T-helper 17 cell (primary cell): ENCODE measurements at regions not wholly inside any gene's neighbourhood (a gene's known extent, or its start where the extent isn't known, plus 50 kb on each side); places are given as distances from the start of the nearest gene placed in this dataset.
A peak's percentile ranks its signal among the peaks of the same experiment; 100 is the strongest.
"Not testable (repeated sequence)": the region's sequence is repeated elsewhere in the genome, so short reads cannot be mapped to it uniquely, and the experiment has no call there.

ENCODE experiments used
- ATAC-seq: fragments of 150-1000 bp; cut with Tn5 transposase; 2 replicates; pipeline ENCODE4 v1.10.0; 2021; ENCODE audit warnings: mild to moderate bottlenecking, moderate library complexity
- DNase-seq, 3 donors: peaks; one replicate each; pipeline versions ENCODE4 v3.0.0 to v3.0.0-alpha.2; 2020 to 2021
- H3K9me3 ChIP-seq: one replicate; pipeline ENCODE4 v1.7.0; 2013; ENCODE audit warnings: low read length, mild to moderate bottlenecking; ENCODE audit not compliant: control insufficient read depth, poor library complexity, severe bottlenecking
- H3K27ac Mint-ChIP-seq: one replicate; pipeline ENCODE4 v1.8.0; 2022; ENCODE audit warnings: mild to moderate bottlenecking, moderate library complexity, mixed read lengths
- H3K27me3 Mint-ChIP-seq: one replicate; pipeline ENCODE4 v1.8.0; 2022; ENCODE audit warnings: mixed read lengths
- H3K36me3 Mint-ChIP-seq: one replicate; pipeline ENCODE4 v1.8.0; 2022; ENCODE audit warnings: low read depth, mixed read lengths
- H3K4me1 Mint-ChIP-seq: one replicate; pipeline ENCODE4 v1.8.0; 2022; ENCODE audit warnings: mild to moderate bottlenecking, mixed read lengths
- H3K4me3 Mint-ChIP-seq: one replicate; pipeline ENCODE4 v1.8.0; 2022; ENCODE audit warnings: mild to moderate bottlenecking, moderate library complexity, mixed read lengths

DNA sequence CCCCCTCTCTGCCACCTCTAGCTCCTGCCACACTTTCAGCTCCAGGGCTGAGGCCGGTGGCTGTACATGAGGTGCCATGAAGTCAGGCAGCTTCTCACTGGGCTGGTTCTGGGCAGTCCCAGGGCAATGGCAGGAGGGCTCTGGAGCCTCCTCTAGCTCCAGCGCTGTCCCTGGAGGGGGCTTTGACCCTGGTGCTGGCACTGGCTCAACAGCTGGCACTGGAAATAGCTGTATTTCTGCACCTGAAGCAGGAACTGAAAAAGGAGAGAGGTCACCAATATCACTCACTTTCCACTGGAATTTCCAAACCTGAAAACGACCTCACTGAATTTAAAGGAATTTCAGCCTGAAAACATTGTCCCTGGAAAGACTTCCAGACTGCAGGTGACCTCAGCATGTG lies 1558.1 kb downstream of the TSPY10 start:
- H3K4me3 Mint-ChIP-seq, H3K27ac Mint-ChIP-seq, H3K4me1 Mint-ChIP-seq, H3K9me3 ChIP-seq, H3K36me3 Mint-ChIP-seq, H3K27me3 Mint-ChIP-seq, ATAC-seq, DNase-seq: not testable (repeated sequence)

DNA sequence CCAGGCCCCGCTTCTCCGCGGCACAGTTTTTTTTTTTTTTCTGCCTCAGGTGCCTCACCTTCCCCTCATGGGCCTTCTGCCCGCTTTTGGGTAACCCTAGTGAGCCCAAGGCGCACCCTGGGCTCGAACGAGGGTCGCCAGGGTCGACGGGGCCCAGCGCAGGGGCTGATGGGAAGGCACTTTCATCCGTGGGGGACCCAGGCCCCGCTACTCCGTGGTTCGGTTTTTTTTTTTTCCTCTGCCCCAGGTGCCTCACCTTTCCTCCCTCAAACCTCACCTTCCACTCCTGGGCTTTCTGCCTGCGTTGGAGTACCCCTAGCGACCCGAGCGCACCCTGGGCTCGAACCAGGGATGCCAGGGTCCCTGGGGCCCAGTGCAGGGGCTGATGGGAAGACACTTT lies 1569.8 kb downstream of the TSPY10 start:
- H3K9me3 ChIP-seq, H3K27ac Mint-ChIP-seq, ATAC-seq, H3K36me3 Mint-ChIP-seq, H3K27me3 Mint-ChIP-seq, H3K4me1 Mint-ChIP-seq, H3K4me3 Mint-ChIP-seq, DNase-seq: not testable (repeated sequence)

DNA sequence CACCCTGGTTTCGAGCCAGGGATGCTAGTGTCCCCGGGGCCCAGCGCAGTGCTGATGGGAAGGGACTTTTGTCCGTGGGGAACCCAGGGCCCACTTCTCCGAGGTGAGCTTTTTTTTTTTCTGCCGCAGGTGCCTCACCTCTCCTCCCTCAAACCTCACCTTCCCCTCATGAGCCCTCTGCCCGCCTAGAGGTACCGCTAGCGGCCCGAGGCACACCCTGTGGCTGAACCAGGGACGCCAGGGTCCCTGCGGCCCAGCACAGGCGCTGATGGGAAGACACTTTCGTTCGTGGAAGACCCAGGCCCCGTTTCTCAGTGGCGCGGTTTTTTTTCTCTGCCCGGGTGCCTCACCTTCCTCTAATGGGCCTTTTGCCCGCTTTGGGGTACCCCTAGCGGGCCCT lies 1570.7 kb downstream of the TSPY10 start:
- ATAC-seq, H3K9me3 ChIP-seq, H3K36me3 Mint-ChIP-seq, H3K4me1 Mint-ChIP-seq, H3K27me3 Mint-ChIP-seq, DNase-seq, H3K4me3 Mint-ChIP-seq, H3K27ac Mint-ChIP-seq: not testable (repeated sequence)

DNA sequence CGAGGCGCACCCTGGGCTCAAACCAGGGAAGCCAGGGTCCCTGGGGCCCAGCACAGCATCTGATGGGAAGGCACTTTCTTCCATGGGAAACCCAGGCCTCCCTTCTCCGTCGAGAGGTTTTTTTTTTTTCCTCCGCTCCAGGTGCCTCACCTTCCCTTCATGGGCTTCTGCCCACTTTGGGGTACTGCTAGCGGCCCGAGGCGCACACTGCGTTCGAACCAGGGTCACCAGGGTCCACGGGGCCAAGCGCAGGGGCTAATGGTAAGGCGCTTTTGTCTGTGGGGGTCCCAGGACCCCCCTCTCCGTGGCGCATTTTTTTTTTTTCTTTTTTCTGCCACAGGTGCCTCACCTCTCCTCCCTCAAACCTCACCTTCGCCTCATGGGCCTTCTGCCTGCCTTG lies 1571.3 kb downstream of the TSPY10 start:
- no peaks in the 10 kb centered on the region for H3K9me3 ChIP-seq
- no peak for ATAC-seq
- no peak for DNase-seq
- Mint-ChIP-seq H3K27ac (no peak overlapping the region), H3K4me3 (no peak overlapping the region), H3K27me3 (no peaks in the 10 kb centered on the region), H3K36me3 (no peaks in the 10 kb centered on the region), H3K4me1 (no peaks in the 10 kb centered on the region)

DNA sequence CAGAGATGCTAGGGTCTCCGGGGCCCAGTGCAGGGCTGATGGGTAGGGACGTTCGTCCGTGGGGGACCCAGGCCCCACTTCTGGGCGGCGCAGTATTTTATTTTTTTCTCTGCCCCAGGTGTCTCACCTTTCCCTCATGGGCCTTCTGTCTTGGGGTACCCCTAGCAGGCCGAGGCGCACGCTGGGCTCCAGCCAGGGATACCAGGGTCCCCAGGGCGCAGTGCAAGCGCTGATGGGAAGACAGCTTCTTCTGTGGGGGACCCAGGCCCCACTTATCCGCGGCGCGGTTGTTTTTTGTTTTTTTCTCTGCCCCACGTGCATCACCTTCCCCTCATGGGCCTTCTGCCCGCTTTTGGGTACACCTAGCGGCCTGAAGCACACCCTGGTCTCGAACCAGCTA lies 1572.8 kb downstream of the TSPY10 start:
- H3K27me3 Mint-ChIP-seq, DNase-seq, H3K4me1 Mint-ChIP-seq: not testable (repeated sequence)

GRCh38 chrY:11102987-11103386 lies 1575.3 kb downstream of the TSPY10 start:
- H3K4me1 Mint-ChIP-seq, H3K27me3 Mint-ChIP-seq, H3K9me3 ChIP-seq, H3K4me3 Mint-ChIP-seq, H3K27ac Mint-ChIP-seq, H3K36me3 Mint-ChIP-seq, DNase-seq, ATAC-seq: not testable (repeated sequence)

More for the DNA sequence above, 1572.8 kb downstream of the TSPY10 start:
- not testable (repeated sequence) for H3K4me3 Mint-ChIP-seq, H3K9me3 ChIP-seq, ATAC-seq, H3K27ac Mint-ChIP-seq, H3K36me3 Mint-ChIP-seq

DNA sequence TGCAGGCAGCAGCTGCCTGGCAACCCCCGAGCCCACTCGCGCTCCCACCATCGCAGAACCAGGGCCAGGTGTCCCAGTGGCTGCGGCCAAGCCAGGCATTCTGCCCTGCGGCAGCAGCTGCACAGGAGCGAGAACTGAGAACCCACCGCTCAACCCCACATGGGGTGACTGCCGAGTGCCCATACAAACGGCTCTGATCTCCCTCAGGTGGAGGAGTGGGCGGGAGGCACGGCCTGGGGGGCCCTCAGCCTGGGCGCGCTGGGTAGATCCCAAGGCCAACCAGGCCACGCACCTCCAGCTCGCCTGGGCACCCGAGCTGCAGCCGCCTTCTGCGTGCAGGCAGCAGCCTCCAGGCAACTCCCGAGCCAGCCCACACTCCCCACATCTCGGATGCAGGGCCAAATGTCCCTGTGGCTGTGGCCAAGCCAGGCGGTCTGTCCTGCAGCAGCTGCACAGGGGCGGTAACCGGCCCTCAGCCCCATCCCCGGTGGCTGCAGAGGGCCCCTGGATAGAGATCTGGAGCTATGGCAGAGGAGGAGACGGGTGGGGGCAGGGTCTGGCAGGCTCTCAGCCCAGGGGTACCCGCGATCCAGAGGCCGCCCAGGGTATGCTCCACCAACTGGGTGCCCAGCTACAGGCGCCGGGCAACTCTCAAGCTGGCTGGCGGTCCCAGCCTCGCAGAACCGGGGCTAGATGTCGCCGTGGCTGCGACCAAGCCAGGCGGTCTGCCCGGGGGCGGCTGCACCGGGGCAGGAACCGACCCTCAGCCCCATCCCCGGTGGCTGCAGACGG lies 1579.6 kb downstream of the TSPY10 start:
- H3K4me3 Mint-ChIP-seq, H3K4me1 Mint-ChIP-seq, H3K36me3 Mint-ChIP-seq, H3K27ac Mint-ChIP-seq, ATAC-seq, DNase-seq, H3K27me3 Mint-ChIP-seq, H3K9me3 ChIP-seq: not testable (repeated sequence)

GRCh38 chrY:11151724-11152123 lies 1549.3 kb upstream of the USP9Y start:
- not testable (repeated sequence) for H3K27me3 Mint-ChIP-seq, H3K4me3 Mint-ChIP-seq, H3K4me1 Mint-ChIP-seq, DNase-seq, H3K36me3 Mint-ChIP-seq, H3K9me3 ChIP-seq, H3K27ac Mint-ChIP-seq, ATAC-seq

GRCh38 chrY:11156100-11156499 lies 1544.9 kb upstream of the USP9Y start:
- not testable (repeated sequence) for H3K36me3 Mint-ChIP-seq

DNA sequence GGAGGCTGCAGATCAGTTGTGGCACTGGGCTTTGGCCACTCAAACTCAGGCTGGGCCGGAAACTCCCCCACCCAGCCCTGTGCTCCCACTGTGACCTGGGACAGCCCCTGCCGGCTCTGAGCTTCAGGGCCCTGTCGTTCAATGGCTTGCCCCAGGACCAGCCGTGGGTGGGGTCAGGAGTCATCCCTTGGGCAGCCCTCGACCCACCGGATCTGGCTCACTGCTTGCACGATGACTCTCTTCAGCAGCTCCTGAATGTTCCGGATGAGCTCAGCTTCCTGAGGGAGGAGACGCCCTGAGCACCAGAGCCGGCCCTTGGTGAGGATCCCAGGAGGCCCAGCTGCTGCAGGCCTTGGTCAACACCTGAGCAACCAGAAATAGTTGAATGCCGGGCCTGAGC lies 1544.2 kb upstream of the USP9Y start:
- not testable (repeated sequence) for DNase-seq, H3K4me1 Mint-ChIP-seq, H3K4me3 Mint-ChIP-seq, H3K27ac Mint-ChIP-seq, ATAC-seq, H3K36me3 Mint-ChIP-seq, H3K9me3 ChIP-seq, H3K27me3 Mint-ChIP-seq

More at GRCh38 chrY:11156100-11156499, 1544.9 kb upstream of the USP9Y start:
- H3K27ac Mint-ChIP-seq, DNase-seq, ATAC-seq, H3K9me3 ChIP-seq, H3K27me3 Mint-ChIP-seq, H3K4me1 Mint-ChIP-seq, H3K4me3 Mint-ChIP-seq: not testable (repeated sequence)

DNA sequence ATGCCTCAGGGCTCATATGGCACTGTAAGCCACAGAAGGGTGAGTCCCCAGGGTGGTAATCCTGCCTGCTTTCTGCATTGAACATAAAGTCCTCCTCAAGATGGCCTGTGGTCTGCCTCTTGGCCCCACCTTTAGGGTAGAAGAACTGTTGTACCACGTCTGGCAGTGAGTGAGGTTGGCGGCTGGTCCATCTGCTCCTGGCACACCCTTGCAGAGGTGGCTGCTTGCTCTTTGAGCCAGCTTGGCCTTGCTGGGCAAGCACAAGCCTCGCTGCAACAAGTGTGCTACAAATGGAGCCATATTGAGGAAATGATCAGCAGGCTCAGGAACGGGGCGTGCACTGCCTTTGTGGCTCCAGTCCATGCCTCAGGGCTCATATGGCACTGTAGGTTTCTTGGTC lies 1524.0 kb upstream of the USP9Y start:
- H3K27me3 Mint-ChIP-seq, H3K27ac Mint-ChIP-seq, H3K36me3 Mint-ChIP-seq, H3K9me3 ChIP-seq, H3K4me3 Mint-ChIP-seq, ATAC-seq, H3K4me1 Mint-ChIP-seq, DNase-seq: not testable (repeated sequence)

GRCh38 chrY:11201133-11201532 lies 1499.9 kb upstream of the USP9Y start:
- not testable (repeated sequence) for H3K4me1 Mint-ChIP-seq, H3K36me3 Mint-ChIP-seq, ATAC-seq, H3K27ac Mint-ChIP-seq, H3K9me3 ChIP-seq, H3K4me3 Mint-ChIP-seq, H3K27me3 Mint-ChIP-seq, DNase-seq

DNA sequence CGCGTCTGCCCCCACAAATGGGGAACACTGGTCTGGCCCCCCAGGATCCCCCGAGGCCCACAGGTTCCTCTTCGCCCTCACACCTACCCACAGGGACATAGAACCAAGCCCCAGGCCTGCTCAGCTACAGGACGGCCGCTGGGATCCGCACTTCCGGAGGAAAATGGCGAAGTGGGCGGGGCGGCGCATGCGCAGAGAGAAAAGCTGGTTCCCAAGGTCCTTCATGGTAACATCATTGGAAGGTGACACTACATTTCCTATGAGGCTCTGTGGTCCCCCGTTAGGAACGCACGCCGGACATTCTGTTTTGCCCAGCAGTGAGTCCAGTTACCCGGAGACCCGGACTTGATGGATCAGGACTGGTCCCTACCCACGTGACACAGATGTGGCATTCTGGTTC lies 1486.2 kb upstream of the USP9Y start:
- not testable (repeated sequence) for H3K4me1 Mint-ChIP-seq, H3K27me3 Mint-ChIP-seq, H3K36me3 Mint-ChIP-seq, ATAC-seq, H3K9me3 ChIP-seq, DNase-seq, H3K27ac Mint-ChIP-seq
- H3K4me3 Mint-ChIP-seq: peak overlapping the region; percentile 2
